ENCODE measurements at regions not wholly inside any gene's neighbourhood (a gene's known extent, or its start where the extent isn't known, plus 50 kb on each side); places are given as distances from the start of the nearest gene placed in this dataset.
A peak's percentile ranks its signal among the peaks of the same experiment; 100 is the strongest.
"Not testable (repeated sequence)": the region's sequence is repeated elsewhere in the genome, so short reads cannot be mapped to it uniquely, and the experiment has no call there.

GRCh38 chr6:44722736-44723135, 335.2 kb downstream of the CDC5L start:
- no peak for DNase-seq

GRCh38 chr6:44723439-44724197, 336.1 kb downstream of the CDC5L start:
- no peak for DNase-seq

GRCh38 chr6:44725070-44725469, 337.6 kb downstream of the CDC5L start:
- no peak for DNase-seq

GRCh38 chr6:44727651-44728630, 340.4 kb downstream of the CDC5L start:
- no peak for DNase-seq

- peak; percentile 77 for DNase-seq
Measured at GRCh38 chr6:44730771-44731391, 343.4 kb downstream of the CDC5L start.

- no peak for DNase-seq
Measured at GRCh38 chr6:44731485-44732095, 344.1 kb downstream of the CDC5L start.

- no peak for DNase-seq
Measured at GRCh38 chr6:44732243-44732642, 344.7 kb downstream of the CDC5L start.

GRCh38 chr6:44733126-44733525, 345.6 kb downstream of the CDC5L start:
- no peak for DNase-seq

- DNase-seq: no peak
Measured at GRCh38 chr6:44733868-44734267, 346.4 kb downstream of the CDC5L start.

- no peak for DNase-seq
Measured at GRCh38 chr6:44734886-44735629, 347.6 kb downstream of the CDC5L start.

GRCh38 chr6:44735630-44735963, 348.1 kb downstream of the CDC5L start:
- DNase-seq: no peak

- no peak for DNase-seq
Measured at GRCh38 chr6:44737341-44737740, 349.8 kb downstream of the CDC5L start.

GRCh38 chr6:44737829-44738528, 350.5 kb downstream of the CDC5L start:
- DNase-seq: no peak

GRCh38 chr6:44738601-44739146, 351.2 kb downstream of the CDC5L start:
- no peak for DNase-seq

- no peak for DNase-seq
Measured at GRCh38 chr6:44739181-44739580, 351.7 kb downstream of the CDC5L start.

GRCh38 chr6:44740566-44741120, 353.1 kb downstream of the CDC5L start:
- no peak for DNase-seq

GRCh38 chr6:44742201-44742600, 354.7 kb downstream of the CDC5L start:
- DNase-seq: no peak

- no peak for DNase-seq
Measured at GRCh38 chr6:44742828-44743372, 355.4 kb downstream of the CDC5L start.

- DNase-seq: not testable (repeated sequence)
Measured at GRCh38 chr6:44760116-44760515, 372.6 kb downstream of the CDC5L start.

- no peak for DNase-seq
Measured at GRCh38 chr6:44761046-44761445, 373.5 kb downstream of the CDC5L start.

- DNase-seq: no peak
Measured at GRCh38 chr6:44762496-44762895, 375.0 kb downstream of the CDC5L start.
